Lower leg skin (tissue), 3 donors: ENCODE measurements at regions not wholly inside any gene's neighbourhood (a gene's known extent, or its start where the extent isn't known, plus 50 kb on each side); places are given as distances from the start of the nearest gene placed in this dataset.

Source experiments
- POLR2A ChIP-seq, 2 donors: fragments of 450-650 bp; IDR thresholded peaks; one replicate each; pipeline ENCODE4 v1.6.1; 2016 to 2017; ENCODE audit warnings: antibody characterized with exemption in 2 of 2, mild to moderate bottlenecking in 1 of 2, moderate library complexity in 1 of 2
- TF ChIP-seq, protein P1 (sequence below), 3 donors: fragments of 450-650 bp; IDR thresholded peaks; one replicate each; pipeline ENCODE4 v1.5.1; 2016; ENCODE audit warnings: antibody characterized with exemption in 3 of 3, mild to moderate bottlenecking in 3 of 3, moderate library complexity in 2 of 3

DNA sequence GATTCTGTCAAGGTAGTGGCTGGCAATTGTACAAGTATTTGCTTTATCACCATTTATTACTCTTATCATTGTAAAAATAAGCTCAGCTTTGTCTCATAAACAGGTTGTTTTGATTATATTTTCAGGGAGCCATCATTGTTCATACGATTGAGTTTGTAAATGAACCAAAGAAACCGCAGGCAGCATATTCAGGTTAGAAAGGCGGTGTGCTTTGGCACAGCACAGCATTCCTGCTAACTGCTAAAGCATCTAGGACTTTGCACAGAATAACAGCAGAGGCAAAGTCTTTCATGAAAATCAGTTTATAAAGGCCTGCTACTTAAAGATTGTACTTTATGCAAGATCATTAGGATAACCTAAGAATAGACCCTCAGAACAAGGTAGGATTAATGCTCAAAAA is 281.5 kb upstream of the SLC24A2 start:
- no peak for TF ChIP-seq POLR2A (IDR thresholded peaks at IDR 0.05)
- TF ChIP-seq, protein P1, sequence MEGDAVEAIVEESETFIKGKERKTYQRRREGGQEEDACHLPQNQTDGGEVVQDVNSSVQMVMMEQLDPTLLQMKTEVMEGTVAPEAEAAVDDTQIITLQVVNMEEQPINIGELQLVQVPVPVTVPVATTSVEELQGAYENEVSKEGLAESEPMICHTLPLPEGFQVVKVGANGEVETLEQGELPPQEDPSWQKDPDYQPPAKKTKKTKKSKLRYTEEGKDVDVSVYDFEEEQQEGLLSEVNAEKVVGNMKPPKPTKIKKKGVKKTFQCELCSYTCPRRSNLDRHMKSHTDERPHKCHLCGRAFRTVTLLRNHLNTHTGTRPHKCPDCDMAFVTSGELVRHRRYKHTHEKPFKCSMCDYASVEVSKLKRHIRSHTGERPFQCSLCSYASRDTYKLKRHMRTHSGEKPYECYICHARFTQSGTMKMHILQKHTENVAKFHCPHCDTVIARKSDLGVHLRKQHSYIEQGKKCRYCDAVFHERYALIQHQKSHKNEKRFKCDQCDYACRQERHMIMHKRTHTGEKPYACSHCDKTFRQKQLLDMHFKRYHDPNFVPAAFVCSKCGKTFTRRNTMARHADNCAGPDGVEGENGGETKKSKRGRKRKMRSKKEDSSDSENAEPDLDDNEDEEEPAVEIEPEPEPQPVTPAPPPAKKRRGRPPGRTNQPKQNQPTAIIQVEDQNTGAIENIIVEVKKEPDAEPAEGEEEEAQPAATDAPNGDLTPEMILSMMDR (IDR thresholded peaks at IDR 0.05), result no peak
